Spleen (tissue), 11 donors: ENCODE measurements at regions not wholly inside any gene's neighbourhood (a gene's known extent, or its start where the extent isn't known, plus 50 kb on each side); places are given as distances from the start of the nearest gene placed in this dataset.

ENCODE experiments used
- DNase-seq: peaks from one replicate; pipeline ENCODE4 v3.0.0-alpha.2; 2020
- H3K27ac ChIP-seq, 8 donors: fragments of 200-600 bp; sonication (generic) in 7 of 8; 1 replicate in 4 of 8; 2 replicates in 4 of 8; pipeline versions ENCODE4 v1.5.0 to v1.8.0; 2016 to 2021; ENCODE audit warnings: inconsistent platforms in 4 of 8, mild to moderate bottlenecking in 4 of 8, moderate library complexity in 1 of 8
- H3K27me3 ChIP-seq, 7 donors: fragments of 200-600 bp; sonication (generic) in 6 of 7; replicated peaks in 1 of 7; 1 replicate in 4 of 7; 2 replicates in 3 of 7; pipeline versions ENCODE4 v1.5.0 to v1.8.0; 2016 to 2021; ENCODE audit warnings: inconsistent platforms in 3 of 7, mild to moderate bottlenecking in 1 of 7
- H3K36me3 ChIP-seq, 6 donors: fragments of 200-600 bp; sonication (generic) in 5 of 6; 1 replicate in 4 of 6; 2 replicates in 2 of 6; pipeline versions ENCODE4 v1.5.0 to v1.8.0; 2016 to 2021; ENCODE audit warnings: inconsistent platforms in 2 of 6
- H3K4me1 ChIP-seq, 6 donors: fragments of 200-600 bp; sonication (generic) in 5 of 6; 1 replicate in 3 of 6; 2 replicates in 3 of 6; pipeline versions ENCODE4 v1.5.0 to v1.8.0; 2016 to 2021; ENCODE audit warnings: inconsistent platforms in 3 of 6
- H3K4me3 ChIP-seq, 8 donors: fragments of 200-600 bp; sonication (generic) in 7 of 8; 1 replicate in 4 of 8; 2 replicates in 4 of 8; pipeline versions ENCODE4 v1.5.0 to v1.8.0; 2016 to 2021; ENCODE audit warnings: inconsistent platforms in 4 of 8, mild to moderate bottlenecking in 4 of 8, moderate library complexity in 2 of 8
- H3K9me3 ChIP-seq, 8 donors: fragments of 200-600 bp; sonication (generic) in 7 of 8; 1 replicate in 4 of 8; 2 replicates in 4 of 8; pipeline versions ENCODE4 v1.5.0 to v1.8.0; 2016 to 2021; ENCODE audit warnings: inconsistent platforms in 4 of 8
- CTCF ChIP-seq, 11 experiments: fragments of 200-600 bp in 7 of 11; fragments of 450-650 bp in 4 of 11; sonication (generic) in 4 of 11; IDR thresholded peaks in 8 of 11; conservative IDR thresholded peaks in 3 of 11; 1 replicate in 7 of 11; 2 replicates in 4 of 11; pipeline versions ENCODE4 v1.4.0 to v1.8.0; 2016 to 2021; ENCODE audit warnings: antibody characterized with exemption in 11 of 11, inconsistent platforms in 4 of 11, mild to moderate bottlenecking in 1 of 11
- POLR2A ChIP-seq, 3 donors: fragments of 450-650 bp; IDR thresholded peaks; one replicate each; pipeline ENCODE4 v1.5.1; 2017; ENCODE audit warnings: antibody characterized with exemption in 3 of 3, mild to moderate bottlenecking in 1 of 3
- POLR2AphosphoS5 ChIP-seq, 3 donors: sonication (generic); formaldehyde crosslinking; IDR thresholded peaks; one replicate each; pipeline ENCODE4 v1.5.1; 2017; ENCODE audit warnings: antibody characterized with exemption in 3 of 3
- WGBS, 5 donors: extraction: QIAGEN DNeasy Blood & Tissue Kit in 3 of 5; methylation state at CpG; one replicate each; pipeline versions ENCODE4 v1.1.5 to v1.1.7; 2013 to 2018; 5-methylcytosine and 5-hydroxymethylcytosine counted together
- intact Hi-C: fragments of 100-400 bp; cut with DNase I; formaldehyde crosslinking; loops from one replicate; pipeline ENCODE4 v1.15.0; 2023; ENCODE audit warnings: low total_unique reads
- donor health status: healthy with polysubstance abuse.
- donor health status: DM: no; HTN: no; CAD: no; lungs with moderate emphysema.
- donor health status: DM: no; HTN: no; CAD: no.
- donor health status: Bipolar disorder and iron deficiency.
- donor health status: healthy.
- donor health status: DM: no; HTN: no; CAD: no.
- donor health status: DM: yes; HTN: yes; CAD: no.

GRCh38 chr2:11912980-11913379 lies 166.5 kb downstream of the LPIN1 start:
- TF ChIP-seq POLR2AphosphoS5 (IDR thresholded peaks at IDR 0.05) (no peak), POLR2A (IDR thresholded peaks at IDR 0.05) (no peak), CTCF (IDR thresholded peaks at IDR 0.05 in 8 of 11, conservative IDR thresholded peaks at IDR 0.05 in 3 of 11) (no peak)
- Histone ChIP-seq H3K4me3 (no peak overlapping the region), H3K4me1 (peaks cover 0 to 4% (median under 1%) of the 10 kb centered on the region in 6 donors), H3K27me3 (no peaks in the 10 kb centered on the region), H3K27ac (no peak overlapping the region), H3K36me3 (no peaks in the 10 kb centered on the region), H3K9me3 (peaks cover 0 to 16% (median 7%) of the 10 kb centered on the region in 8 donors)
- 93 to 100% (median 100%) methylated on average over 1 of the region's 1 CpG for WGBS, 5 donors
- intact Hi-C loops, result no loop called here
- DNase-seq, result no peak

- WGBS, 5 donors, result 63 to 90% (median 80%) methylated on average over 7 of the region's 7 CpGs
- peaks cover 0 to 14% (median 7%) of the 10 kb centered on the region in 8 donors for H3K9me3 ChIP-seq
- no peak overlapping the region for H3K27ac ChIP-seq
- no peak for TF ChIP-seq POLR2A (IDR thresholded peaks at IDR 0.05)
- no peak for TF ChIP-seq POLR2AphosphoS5 (IDR thresholded peaks at IDR 0.05)
- TF ChIP-seq CTCF (IDR thresholded peaks at IDR 0.05 in 8 of 11, conservative IDR thresholded peaks at IDR 0.05 in 3 of 11), result no peak
- no peak for DNase-seq
- no peaks in the 10 kb centered on the region for H3K27me3 ChIP-seq
- no peak overlapping the region for H3K4me3 ChIP-seq
- intact Hi-C loops, result no loop called here
- H3K36me3 ChIP-seq, result no peaks in the 10 kb centered on the region
- no peaks in the 10 kb centered on the region for H3K4me1 ChIP-seq
Observed at GRCh38 chr2:11914455-11914854, 168.0 kb downstream of the LPIN1 start.

- no peaks in the 10 kb centered on the region for H3K36me3 ChIP-seq
- H3K27me3 ChIP-seq, result no peaks in the 10 kb centered on the region
- no peak overlapping the region for H3K4me3 ChIP-seq
- WGBS, 5 donors, result 86 to 93% (median 91%) methylated on average over 4 of the region's 4 CpGs
- TF ChIP-seq POLR2A (IDR thresholded peaks at IDR 0.05) (no peak), CTCF (IDR thresholded peaks at IDR 0.05 in 8 of 11, conservative IDR thresholded peaks at IDR 0.05 in 3 of 11) (no peak), POLR2AphosphoS5 (IDR thresholded peaks at IDR 0.05) (no peak)
- H3K4me1 ChIP-seq, result peaks cover 0 to 8% (median 2%) of the 10 kb centered on the region in 6 donors
- no peak for DNase-seq
- H3K9me3 ChIP-seq, result peaks cover 0 to 14% (median 7%) of the 10 kb centered on the region in 8 donors
- no peak overlapping the region for H3K27ac ChIP-seq
- intact Hi-C loops, result no loop called here
Observed at GRCh38 chr2:11915650-11916049, 169.2 kb downstream of the LPIN1 start.

GRCh38 chr2:11919953-11920352 lies 173.5 kb downstream of the LPIN1 start:
- Histone ChIP-seq H3K4me3 (no peak overlapping the region), H3K27me3 (no peaks in the 10 kb centered on the region), H3K27ac (no peak overlapping the region), H3K36me3 (no peaks in the 10 kb centered on the region), H3K4me1 (peaks cover 0 to 12% (median 5%) of the 10 kb centered on the region in 6 donors), H3K9me3 (no peaks in the 10 kb centered on the region)
- TF ChIP-seq POLR2A (IDR thresholded peaks at IDR 0.05) (no peak), POLR2AphosphoS5 (IDR thresholded peaks at IDR 0.05) (no peak), CTCF (IDR thresholded peaks at IDR 0.05 in 8 of 11, conservative IDR thresholded peaks at IDR 0.05 in 3 of 11) (no peak)
- 77 to 93% (median 84%) methylated on average over 2 of the region's 2 CpGs for WGBS, 5 donors
- no peak for DNase-seq
- intact Hi-C loops, result no loop called here
